ENCODE measurements at regions not wholly inside any gene's neighbourhood (a gene's known extent, or its start where the extent isn't known, plus 50 kb on each side); places are given as distances from the start of the nearest gene placed in this dataset.
A peak's percentile ranks its signal among the peaks of the same experiment; 100 is the strongest.

DNA sequence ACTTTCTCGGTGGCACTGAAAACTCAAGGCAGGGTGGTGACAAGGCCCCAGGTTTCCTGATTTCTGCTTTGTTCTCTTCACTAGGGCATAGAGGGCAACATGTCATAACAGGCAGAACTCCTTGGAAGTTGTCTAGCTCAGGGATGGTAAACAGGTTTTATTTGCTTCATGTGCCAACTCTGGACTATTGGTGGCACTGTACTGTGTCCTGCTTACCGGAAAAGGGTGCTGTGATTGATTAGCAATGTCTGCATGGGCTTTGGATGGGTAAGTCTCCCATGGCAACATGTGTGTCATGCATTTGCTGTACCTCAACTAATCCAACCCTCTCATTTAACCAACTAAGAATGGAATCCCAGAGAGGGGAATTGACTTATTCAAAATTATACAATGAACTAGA, 70.7 kb upstream of the USP24 start:
- H3K36me3 Mint-ChIP-seq (ENCODE audit: unreplicated experiment): no peaks in the 10 kb centered on the region
- H3K4me1 Mint-ChIP-seq (ENCODE audit: low read depth, unreplicated experiment): no peaks in the 10 kb centered on the region
- no peak for DNase-seq
- H3K4me3 Mint-ChIP-seq (ENCODE audit: unreplicated experiment): no peak overlapping the region
- H3K27me3 Mint-ChIP-seq (ENCODE audit: unreplicated experiment): no peaks in the 10 kb centered on the region
- TF ChIP-seq, protein P1, sequence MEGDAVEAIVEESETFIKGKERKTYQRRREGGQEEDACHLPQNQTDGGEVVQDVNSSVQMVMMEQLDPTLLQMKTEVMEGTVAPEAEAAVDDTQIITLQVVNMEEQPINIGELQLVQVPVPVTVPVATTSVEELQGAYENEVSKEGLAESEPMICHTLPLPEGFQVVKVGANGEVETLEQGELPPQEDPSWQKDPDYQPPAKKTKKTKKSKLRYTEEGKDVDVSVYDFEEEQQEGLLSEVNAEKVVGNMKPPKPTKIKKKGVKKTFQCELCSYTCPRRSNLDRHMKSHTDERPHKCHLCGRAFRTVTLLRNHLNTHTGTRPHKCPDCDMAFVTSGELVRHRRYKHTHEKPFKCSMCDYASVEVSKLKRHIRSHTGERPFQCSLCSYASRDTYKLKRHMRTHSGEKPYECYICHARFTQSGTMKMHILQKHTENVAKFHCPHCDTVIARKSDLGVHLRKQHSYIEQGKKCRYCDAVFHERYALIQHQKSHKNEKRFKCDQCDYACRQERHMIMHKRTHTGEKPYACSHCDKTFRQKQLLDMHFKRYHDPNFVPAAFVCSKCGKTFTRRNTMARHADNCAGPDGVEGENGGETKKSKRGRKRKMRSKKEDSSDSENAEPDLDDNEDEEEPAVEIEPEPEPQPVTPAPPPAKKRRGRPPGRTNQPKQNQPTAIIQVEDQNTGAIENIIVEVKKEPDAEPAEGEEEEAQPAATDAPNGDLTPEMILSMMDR (IDR thresholded peaks at IDR 0.05; ENCODE audit: partially characterized antibody, unreplicated experiment): no peak
- H3K9me3 Mint-ChIP-seq (ENCODE audit: unreplicated experiment): no peaks in the 10 kb centered on the region
- H3K27ac Mint-ChIP-seq (ENCODE audit: unreplicated experiment): no peak overlapping the region

DNA sequence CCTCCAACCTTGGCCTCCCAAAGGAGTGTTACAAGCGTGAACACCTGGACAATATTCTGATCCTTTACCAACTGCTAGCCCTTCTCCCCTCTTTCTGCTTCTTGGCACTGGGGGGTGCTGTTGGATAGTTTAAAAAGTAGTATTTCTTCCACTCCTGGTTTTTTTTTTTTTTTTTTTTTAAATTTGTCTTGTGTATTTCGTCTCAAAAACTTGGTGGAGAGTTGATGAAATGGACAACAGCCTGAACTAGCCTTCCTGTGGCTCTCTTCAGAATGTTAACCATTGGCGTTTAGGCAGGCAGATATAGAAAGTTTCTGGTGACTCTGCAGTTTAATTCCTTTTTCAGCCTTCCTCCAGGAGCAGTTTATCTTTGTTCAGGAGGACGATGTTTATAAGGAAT, 69.7 kb upstream of the USP24 start:
- no peak for DNase-seq

DNA sequence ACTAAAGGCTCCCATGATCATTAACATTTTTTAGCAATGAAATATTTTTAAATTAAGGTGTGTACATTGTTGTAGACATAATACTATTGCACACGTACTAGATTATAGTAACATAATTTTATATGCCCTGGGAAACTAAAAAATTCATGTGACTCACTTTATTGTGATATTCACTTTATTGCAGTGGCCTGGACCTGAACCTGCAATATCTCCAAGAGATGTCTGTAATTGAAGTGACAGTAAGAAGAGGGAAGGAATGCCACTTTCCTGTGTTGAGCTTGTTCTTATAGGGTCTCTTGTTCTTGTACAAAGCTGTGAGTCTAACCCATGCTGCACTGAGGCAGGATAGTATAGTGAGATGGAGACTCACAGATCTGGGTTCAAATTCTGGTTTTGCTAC, 66.9 kb upstream of the USP24 start:
- H3K4me3 Mint-ChIP-seq (ENCODE audit: unreplicated experiment): no peak overlapping the region
- H3K9me3 Mint-ChIP-seq (ENCODE audit: unreplicated experiment): no peaks in the 10 kb centered on the region
- TF ChIP-seq, protein P1 (IDR thresholded peaks at IDR 0.05; ENCODE audit: partially characterized antibody, unreplicated experiment): no peak
- no peak overlapping the region for H3K27ac Mint-ChIP-seq (ENCODE audit: unreplicated experiment)
- peaks cover 6% of the 10 kb centered on the region for H3K4me1 Mint-ChIP-seq (ENCODE audit: low read depth, unreplicated experiment)
- no peak for DNase-seq
- H3K27me3 Mint-ChIP-seq (ENCODE audit: unreplicated experiment): peaks cover 5% of the 10 kb centered on the region
- no peaks in the 10 kb centered on the region for H3K36me3 Mint-ChIP-seq (ENCODE audit: unreplicated experiment)

More for the DNA sequence above, 69.7 kb upstream of the USP24 start:
- no peaks in the 10 kb centered on the region for H3K9me3 Mint-ChIP-seq (ENCODE audit: unreplicated experiment)
- H3K27me3 Mint-ChIP-seq (ENCODE audit: unreplicated experiment): no peaks in the 10 kb centered on the region
- H3K27ac Mint-ChIP-seq (ENCODE audit: unreplicated experiment): no peak overlapping the region
- no peaks in the 10 kb centered on the region for H3K4me1 Mint-ChIP-seq (ENCODE audit: low read depth, unreplicated experiment)
- H3K36me3 Mint-ChIP-seq (ENCODE audit: unreplicated experiment): no peaks in the 10 kb centered on the region
- no peak overlapping the region for H3K4me3 Mint-ChIP-seq (ENCODE audit: unreplicated experiment)
- TF ChIP-seq, protein P1 (IDR thresholded peaks at IDR 0.05; ENCODE audit: partially characterized antibody, unreplicated experiment): peak; percentile 44

DNA sequence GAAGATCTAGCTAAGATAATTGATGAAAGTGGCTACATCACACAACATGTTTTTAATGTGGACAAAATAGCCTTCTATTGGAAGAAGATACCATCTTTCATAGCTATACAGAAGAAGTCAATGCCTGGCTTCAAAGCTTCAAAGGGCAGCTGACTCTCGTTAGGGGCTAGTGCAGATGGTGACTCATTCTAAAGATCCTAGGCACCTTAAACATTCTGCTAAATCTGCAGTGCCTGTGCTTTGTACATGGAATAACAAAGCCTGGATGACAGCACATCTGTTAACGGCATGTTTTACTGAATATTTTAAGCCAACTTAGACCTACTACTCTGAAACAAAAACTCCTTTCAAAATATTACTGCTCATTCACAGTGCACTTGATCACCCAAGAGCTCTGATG, 65.6 kb upstream of the USP24 start:
- peaks cover 8% of the 10 kb centered on the region for H3K4me1 Mint-ChIP-seq (ENCODE audit: low read depth, unreplicated experiment)
- H3K27ac Mint-ChIP-seq (ENCODE audit: unreplicated experiment): no peak overlapping the region
- no peak for DNase-seq
- no peaks in the 10 kb centered on the region for H3K9me3 Mint-ChIP-seq (ENCODE audit: unreplicated experiment)
- H3K36me3 Mint-ChIP-seq (ENCODE audit: unreplicated experiment): no peaks in the 10 kb centered on the region
- H3K4me3 Mint-ChIP-seq (ENCODE audit: unreplicated experiment): no peak overlapping the region
- peaks cover 5% of the 10 kb centered on the region for H3K27me3 Mint-ChIP-seq (ENCODE audit: unreplicated experiment)
- TF ChIP-seq, protein P1 (IDR thresholded peaks at IDR 0.05; ENCODE audit: partially characterized antibody, unreplicated experiment): no peak

DNA sequence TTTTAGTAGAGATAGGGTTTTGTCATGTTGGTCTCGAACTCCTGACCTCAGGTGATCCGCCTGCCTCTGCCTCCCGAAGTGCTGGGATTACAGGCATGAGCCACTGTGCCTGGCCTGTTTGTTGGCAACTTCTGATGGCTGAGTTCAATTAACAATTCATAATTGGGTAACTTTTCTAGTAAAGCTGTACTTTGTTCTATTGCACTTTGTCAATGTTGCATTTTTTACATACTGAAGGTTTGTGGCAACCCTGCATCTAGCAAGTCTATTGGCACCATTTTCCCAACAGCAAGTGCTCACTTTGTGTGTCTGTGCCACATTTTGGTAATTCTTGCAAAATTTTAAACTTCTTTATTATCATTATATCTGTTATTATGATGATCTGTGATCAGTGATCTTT, 64.5 kb upstream of the USP24 start:
- TF ChIP-seq, protein P1 (IDR thresholded peaks at IDR 0.05; ENCODE audit: partially characterized antibody, unreplicated experiment): no peak
- H3K27ac Mint-ChIP-seq (ENCODE audit: unreplicated experiment): no peak overlapping the region
- no peak for DNase-seq
- H3K27me3 Mint-ChIP-seq (ENCODE audit: unreplicated experiment): peaks cover 5% of the 10 kb centered on the region
- peaks cover 8% of the 10 kb centered on the region for H3K4me1 Mint-ChIP-seq (ENCODE audit: low read depth, unreplicated experiment)
- H3K9me3 Mint-ChIP-seq (ENCODE audit: unreplicated experiment): no peaks in the 10 kb centered on the region
- H3K36me3 Mint-ChIP-seq (ENCODE audit: unreplicated experiment): no peaks in the 10 kb centered on the region
- no peak overlapping the region for H3K4me3 Mint-ChIP-seq (ENCODE audit: unreplicated experiment)

Data from glutamatergic neuron (in vitro differentiated cells).